D721Med (cell line): ENCODE measurements at regions not wholly inside any gene's neighbourhood (a gene's known extent, or its start where the extent isn't known, plus 50 kb on each side); places are given as distances from the start of the nearest gene placed in this dataset.

Experiments used
- DNase-seq: peaks from one replicate; pipeline ENCODE4 v3.0.0; 2011; ENCODE audit warnings: low spot score; ENCODE audit not compliant: insufficient read length
- FAIRE-seq: peaks from 2 replicates; lab custom pipeline; 2011; peaks lifted over from hg19 to GRCh38; lab: Jason Lieb, UNC
- CTCF ChIP-seq: IDR thresholded peaks from 2 replicates; pipeline ENCODE4 v1.5.1; 2012; ENCODE audit warnings: mild to moderate bottlenecking, control low read depth; ENCODE audit not compliant: insufficient read depth; ENCODE audit errors: missing control alignments

- no peak for TF ChIP-seq CTCF
- DNase-seq, result no peak
- no peak for FAIRE-seq
Observed at GRCh38 chr12:24698972-24699371, 249.9 kb downstream of the BCAT1 start.

- TF ChIP-seq CTCF, result no peak
- DNase-seq (no peak), FAIRE-seq (no peak)
Observed at GRCh38 chr12:24697769-24698168, 251.1 kb downstream of the BCAT1 start.

- no peak for DNase-seq
- TF ChIP-seq CTCF, result no peak
- FAIRE-seq, result no peak
Observed at GRCh38 chr12:24697295-24697694, 251.6 kb downstream of the BCAT1 start.

- no peak for DNase-seq
- TF ChIP-seq CTCF, result no peak
- no peak for FAIRE-seq
Observed at GRCh38 chr12:24696800-24697199, 252.1 kb downstream of the BCAT1 start.

GRCh38 chr12:24695657-24696329, 253.1 kb downstream of the BCAT1 start:
- no peak for DNase-seq
- FAIRE-seq, result no peak
- no peak for TF ChIP-seq CTCF

- TF ChIP-seq CTCF, result no peak
- DNase-seq, result no peak
- no peak for FAIRE-seq
Observed at GRCh38 chr12:24695103-24695502, 253.8 kb downstream of the BCAT1 start.

- no peak for TF ChIP-seq CTCF
- FAIRE-seq (no peak), DNase-seq (no peak)
Observed at GRCh38 chr12:24688601-24689000, 260.3 kb downstream of the BCAT1 start.
